IMR-90 (cell line): ENCODE measurements at regions not wholly inside any gene's neighbourhood (a gene's known extent, or its start where the extent isn't known, plus 50 kb on each side); places are given as distances from the start of the nearest gene placed in this dataset.

ENCODE experiments used
- ATAC-seq: fragments of 200-7000 bp; cut with Tn5 transposase; 2 replicates; pipeline ENCODE4 v1.9.1; 2020; ENCODE audit warnings: low read depth, mild to moderate bottlenecking, moderate library complexity
- BruUV-seq: library from RNA; stranded (reverse); fragments of 400-500 nt; replicated peaks from 2 replicates; lab custom pipeline; 2021; lab: Mats Ljungman, UMichigan
- CTCF ChIA-PET: fragments of 300-600 bp; formaldehyde crosslinking; extraction: SDS; loops from one replicate; lab custom pipeline; 2021; ENCODE audit warnings: antibody characterized with exemption; lab: Yijun Ruan, JAX
- POLR2A ChIA-PET: fragments of 300-600 bp; sonication (Branson Sonifier 250); formaldehyde crosslinking; loops from one replicate; lab custom pipeline; 2022; ENCODE audit warnings: antibody characterized with exemption; ENCODE audit not compliant: unreplicated experiment; lab: Charles Lee
- DNase-seq: peaks from one replicate; pipeline ENCODE4 v3.0.0; 2013
- H2AFZ ChIP-seq: replicated peaks from 2 replicates; pipeline ENCODE3; 2013; ENCODE audit warnings: low read length, mild to moderate bottlenecking; ENCODE audit not compliant: poor library complexity
- H2AK5ac ChIP-seq: 2 replicates; pipeline ENCODE4 v1.6.1; 2013; ENCODE audit warnings: low read depth, low read length, inconsistent platforms
- H2AK9ac ChIP-seq: replicated peaks from 2 replicates; pipeline ENCODE3; 2013; ENCODE audit warnings: mild to moderate bottlenecking, low read depth, low read length, moderate library complexity; ENCODE audit not compliant: poor library complexity
- H2BK120ac ChIP-seq: 2 replicates; pipeline ENCODE4 v1.6.1; 2013; ENCODE audit warnings: low read depth, low read length, inconsistent platforms
- H2BK15ac ChIP-seq: 3 replicates; pipeline ENCODE4 v1.6.1; 2013; ENCODE audit warnings: low read depth, low read length, inconsistent platforms
- H2BK20ac ChIP-seq: 2 replicates; pipeline ENCODE4 v1.6.1; 2013; ENCODE audit warnings: low read depth, mild to moderate bottlenecking, inconsistent platforms, low read length, moderate library complexity
- H2BK5ac ChIP-seq: 2 replicates; pipeline ENCODE4 v1.6.1; 2013; ENCODE audit warnings: mild to moderate bottlenecking, low read depth, low read length, inconsistent platforms; ENCODE audit not compliant: poor library complexity, severe bottlenecking
- H3K14ac ChIP-seq: replicated peaks from 2 replicates; pipeline ENCODE4 v1.6.1; 2013; ENCODE audit warnings: low read depth, low read length, inconsistent platforms
- H3K18ac ChIP-seq: 2 replicates; pipeline ENCODE4 v1.6.1; 2013; ENCODE audit warnings: low read depth, low read length, control low read depth
- H3K23ac ChIP-seq: 2 replicates; pipeline ENCODE4 v1.6.1; 2013; ENCODE audit warnings: low read depth, low read length, inconsistent platforms
- H3K27ac ChIP-seq: 2 replicates; pipeline ENCODE4 v1.5.1; 2013; ENCODE audit warnings: mild to moderate bottlenecking, control low read depth, low read length; ENCODE audit not compliant: insufficient read depth
- H3K27me3 ChIP-seq: 2 replicates; pipeline ENCODE4 v1.6.1; 2013; ENCODE audit warnings: low read length; ENCODE audit not compliant: control insufficient read depth, insufficient read depth
- H3K36me3 ChIP-seq: 2 replicates; pipeline ENCODE4 v1.6.1; 2013; ENCODE audit warnings: low read length, mixed read lengths; ENCODE audit not compliant: control insufficient read depth, insufficient read depth
- H3K4ac ChIP-seq: 2 replicates; pipeline ENCODE4 v1.6.1; 2013; ENCODE audit warnings: low read depth, low read length, inconsistent platforms
- H3K4me1 ChIP-seq: 2 replicates; pipeline ENCODE4 v1.6.1; 2013; ENCODE audit warnings: low read length, mixed read lengths; ENCODE audit not compliant: control insufficient read depth, insufficient read depth
- H3K4me2 ChIP-seq: 2 replicates; pipeline ENCODE4 v1.6.1; 2013; ENCODE audit warnings: low read depth, mild to moderate bottlenecking, control low read depth, low read length, moderate library complexity
- H3K4me3 ChIP-seq: 2 replicates; pipeline ENCODE4 v1.5.1; 2013; ENCODE audit warnings: low read depth, mild to moderate bottlenecking, control low read depth, low read length, moderate library complexity; ENCODE audit not compliant: insufficient read depth
- H3K56ac ChIP-seq: 2 replicates; pipeline ENCODE4 v1.6.1; 2013; ENCODE audit warnings: low read length, inconsistent platforms; ENCODE audit not compliant: insufficient read depth; ENCODE audit errors: extremely low read depth
- H3K79me1 ChIP-seq, 2 experiments: 2 replicates each; pipeline ENCODE4 v1.6.1; 2013; ENCODE audit warnings: low read length in 2 of 2, inconsistent platforms in 1 of 2, low read depth in 1 of 2
- H3K9ac ChIP-seq: 2 replicates; pipeline ENCODE4 v1.6.1; 2013; ENCODE audit warnings: low read depth, low read length, control low read depth
- H3K9me1 ChIP-seq: 2 replicates; pipeline ENCODE4 v1.6.1; 2013; ENCODE audit warnings: low read length, inconsistent platforms; ENCODE audit not compliant: insufficient read depth
- H3K9me3 ChIP-seq: 2 replicates; pipeline ENCODE4 v1.6.1; 2013; ENCODE audit warnings: low read length; ENCODE audit not compliant: control insufficient read depth, insufficient read depth
- H4K20me1 ChIP-seq: 2 replicates; pipeline ENCODE4 v1.6.1; 2013; ENCODE audit warnings: low read length, inconsistent platforms; ENCODE audit not compliant: insufficient read depth
- H4K5ac ChIP-seq: 2 replicates; pipeline ENCODE4 v1.6.1; 2013; ENCODE audit warnings: mild to moderate bottlenecking, low read depth, low read length, control low read depth
- H4K8ac ChIP-seq, 2 experiments: 2 replicates each; pipeline ENCODE4 v1.6.1; 2013; ENCODE audit warnings: low read depth in 2 of 2, low read length in 2 of 2, control low read depth in 1 of 2, inconsistent platforms in 1 of 2
- H4K91ac ChIP-seq: 2 replicates; pipeline ENCODE4 v1.6.1; 2013; ENCODE audit warnings: low read depth, low read length, inconsistent platforms; ENCODE audit not compliant: insufficient read depth
- BHLHE40 ChIP-seq: fragments of 150-350 bp; IDR thresholded peaks from 2 replicates; pipeline ENCODE4 v1.6.1; 2016; ENCODE audit warnings: mild to moderate bottlenecking, low read depth, low read length
- CEBPB ChIP-seq: IDR thresholded peaks from 2 replicates; pipeline ENCODE4 v1.6.1; 2012; ENCODE audit warnings: low read depth, low read length, improper control_type of control experiment
- MAFK ChIP-seq: IDR thresholded peaks from 2 replicates; pipeline ENCODE4 v1.6.1; 2012; ENCODE audit warnings: low read depth, low read length, improper control_type of control experiment
- MAZ ChIP-seq: IDR thresholded peaks from 2 replicates; pipeline ENCODE4 v1.6.1; 2012; ENCODE audit warnings: low read depth, mild to moderate bottlenecking, low read length, improper control_type of control experiment, moderate library complexity, borderline replicate concordance
- MXI1 ChIP-seq: IDR thresholded peaks from 2 replicates; pipeline ENCODE4 v1.6.1; 2012; ENCODE audit warnings: low read depth, mild to moderate bottlenecking, low read length, moderate library complexity, borderline replicate concordance
- NFE2L2 ChIP-seq: fragments of 150-350 bp; IDR thresholded peaks from 2 replicates; pipeline ENCODE4 v1.6.1; 2016; ENCODE audit warnings: low read depth, mild to moderate bottlenecking, low read length
- POLR2A ChIP-seq: IDR thresholded peaks from 2 replicates; pipeline ENCODE4 v1.6.1; 2012; ENCODE audit warnings: mild to moderate bottlenecking, low read depth, low read length
- RAD21 ChIP-seq: IDR thresholded peaks from 2 replicates; pipeline ENCODE4 v1.6.1; 2012; ENCODE audit warnings: low read length, improper control_type of control experiment
- RFX5 ChIP-seq: IDR thresholded peaks from 2 replicates; pipeline ENCODE4 v1.8.0; 2012; ENCODE audit warnings: low read depth, mild to moderate bottlenecking, low read length, moderate library complexity
- SMC3 ChIP-seq: fragments of 150-350 bp; IDR thresholded peaks from 2 replicates; pipeline ENCODE4 v1.6.1; 2016; ENCODE audit warnings: low read depth, mild to moderate bottlenecking, antibody characterized with exemption, low read length, moderate library complexity
- WGBS, 2 experiments: methylation state at CpG; one replicate each; pipeline versions ENCODE4 v1.1.5 to v1.1.7; 2013; ENCODE audit warnings: missing lambda C conversion rate in 2 of 2; ENCODE audit not compliant: insufficient read length in 1 of 2; ENCODE audit errors: extremely low coverage in 2 of 2; 5-methylcytosine and 5-hydroxymethylcytosine counted together
- dilution Hi-C: fragments of 300-500 bp; cut with HindIII; formaldehyde crosslinking; loops from one replicate; pipeline ENCODE4 v1.14.3; 2018; ENCODE audit warnings: low sequenced_read_pairs; ENCODE audit not compliant: unreplicated experiment
- in situ Hi-C: fragments of 300-500 bp; cut with MboI; formaldehyde crosslinking; loops from 3 replicates; pipeline ENCODE4 v1.14.3; 2019; ENCODE audit warnings: low sequenced_read_pairs, inconsistent platforms, mixed read lengths
- intact Hi-C: fragments of 100-400 bp; cut with micrococcal nuclease; formaldehyde crosslinking; loops from 2 replicates; pipeline ENCODE4 v1.10.0; 2022
- TF ChIP-seq, protein P1 (sequence below): fragments of 150-350 bp; IDR thresholded peaks from 2 replicates; pipeline ENCODE4 v1.6.1; 2017; ENCODE audit warnings: mild to moderate bottlenecking, antibody characterized with exemption, low read length, low read depth

- BruUV-seq = no TSS peak
- WGBS, 2 experiments = no CpG with 5 or more reads among the region's 6 CpGs
Observed at GRCh38 chr5:143567583-143568504, 164.4 kb upstream of the NR3C1 start.

More at GRCh38 chr5:143567583-143568504, 164.4 kb upstream of the NR3C1 start:
- CTCF ChIA-PET = no interaction called here
- Histone ChIP-seq H4K91ac (no peak overlapping the region), H3K4me2 (no peak overlapping the region), H2AK9ac (no peak overlapping the region), H2BK15ac (no peak overlapping the region), H4K5ac (no peak overlapping the region), H3K9me1 (peaks cover 6% of the 10 kb centered on the region), H3K4me1 (peaks cover 3% of the 10 kb centered on the region), H4K20me1 (no peaks in the 10 kb centered on the region), H3K56ac (no peak overlapping the region), H2BK120ac (no peak overlapping the region), H3K4me3 (no peak overlapping the region), H2BK5ac (no peak overlapping the region), H2BK20ac (no peak overlapping the region), H3K9ac (no peak overlapping the region), H4K8ac (no peak overlapping the region), H3K4ac (no peak overlapping the region), H2AK5ac (no peak overlapping the region), H3K23ac (no peak overlapping the region), H3K18ac (no peak overlapping the region), H3K27me3 (no peaks in the 10 kb centered on the region), H3K14ac (no peak overlapping the region), H2AFZ (no peak overlapping the region), H3K27ac (no peak overlapping the region), H3K9me3 (no peaks in the 10 kb centered on the region), H3K36me3 (no peaks in the 10 kb centered on the region), H3K79me1 (no peaks in the 10 kb centered on the region)
- intact Hi-C loops (no loop called here), in situ Hi-C loops (loop anchor here (10.0 kb wide), 1 partner anchor 257 kb away; no protein-coding TSS in a partner anchor), dilution Hi-C loops (no loop called here)
- DNase-seq = no peak
- TF ChIP-seq RAD21 (no peak), MAZ (no peak), CEBPB (no peak), SMC3 (no peak), NFE2L2 (no peak), POLR2A (no peak), BHLHE40 (no peak), MXI1 (no peak), MAFK (no peak), RFX5 (no peak)
- TF ChIP-seq, protein P1, sequence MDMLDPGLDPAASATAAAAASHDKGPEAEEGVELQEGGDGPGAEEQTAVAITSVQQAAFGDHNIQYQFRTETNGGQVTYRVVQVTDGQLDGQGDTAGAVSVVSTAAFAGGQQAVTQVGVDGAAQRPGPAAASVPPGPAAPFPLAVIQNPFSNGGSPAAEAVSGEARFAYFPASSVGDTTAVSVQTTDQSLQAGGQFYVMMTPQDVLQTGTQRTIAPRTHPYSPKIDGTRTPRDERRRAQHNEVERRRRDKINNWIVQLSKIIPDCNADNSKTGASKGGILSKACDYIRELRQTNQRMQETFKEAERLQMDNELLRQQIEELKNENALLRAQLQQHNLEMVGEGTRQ = no peak
- no peak for ATAC-seq
- POLR2A ChIA-PET = interaction anchor here (0.5 kb wide), 1 partner anchor 301 kb away, joined by 5 read pairs; no protein-coding TSS in a partner anchor
